WTC11 (cell line): ENCODE measurements at regions not wholly inside any gene's neighbourhood (a gene's known extent, or its start where the extent isn't known, plus 50 kb on each side); places are given as distances from the start of the nearest gene placed in this dataset.
A peak's percentile ranks its signal among the peaks of the same experiment; 100 is the strongest.

ENCODE experiments used
- ATAC-seq: fragments of 200-7000 bp; cut with Tn5 transposase; 2 replicates; pipeline ENCODE4 v1.10.0; 2021; ENCODE audit warnings: mild to moderate bottlenecking, moderate library complexity
- CTCF ChIA-PET: fragments of 300-600 bp; sonication (Branson Sonifier 250); formaldehyde crosslinking; loops from one replicate; lab custom pipeline; 2021; ENCODE audit warnings: antibody characterized with exemption; lab: Charles Lee
- POLR2A ChIA-PET: fragments of 350-600 bp; sonication (Branson Sonifier 250); formaldehyde crosslinking; loops from one replicate; lab custom pipeline; 2021; ENCODE audit warnings: antibody characterized with exemption; lab: Charles Lee
- DNase-seq: peaks from one replicate; pipeline ENCODE4 v3.0.0; 2021; ENCODE audit warnings: low spot score
- H3K27ac Mint-ChIP-seq: 2 replicates; pipeline ENCODE4 v1.8.0; 2021; ENCODE audit warnings: mixed read lengths
- H3K27me3 Mint-ChIP-seq: 2 replicates; pipeline ENCODE4 v1.8.0; 2021; ENCODE audit warnings: low read depth, mild to moderate bottlenecking, moderate library complexity, mixed read lengths
- H3K36me3 Mint-ChIP-seq: 2 replicates; pipeline ENCODE4 v1.8.0; 2021; ENCODE audit warnings: mixed read lengths
- H3K4me1 Mint-ChIP-seq: 2 replicates; pipeline ENCODE4 v1.8.0; 2022; ENCODE audit warnings: mixed read lengths
- H3K4me3 Mint-ChIP-seq: 2 replicates; pipeline ENCODE4 v1.8.0; 2021; ENCODE audit warnings: mild to moderate bottlenecking, moderate library complexity, mixed read lengths
- H3K9me3 Mint-ChIP-seq: 2 replicates; pipeline ENCODE4 v1.8.0; 2021; ENCODE audit warnings: mixed read lengths
- ATF6 ChIP-seq: sonication (generic); formaldehyde crosslinking; IDR thresholded peaks from 2 replicates; pipeline ENCODE4 v1.8.1; 2023; ENCODE audit warnings: mild to moderate bottlenecking, missing genetic modification reagents
- CBFB ChIP-seq: sonication (generic); formaldehyde crosslinking; IDR thresholded peaks from 2 replicates; pipeline ENCODE4 v1.8.1; 2022; ENCODE audit warnings: mild to moderate bottlenecking, low read depth, missing genetic modification reagents
- E2F1 ChIP-seq: sonication (generic); formaldehyde crosslinking; IDR thresholded peaks from 2 replicates; pipeline ENCODE4 v1.8.0; 2022; ENCODE audit warnings: mild to moderate bottlenecking, missing genetic modification reagents
- EMX1 ChIP-seq: fragments of 250-450 bp; sonication (Bioruptor Pico); IDR thresholded peaks from 2 replicates; pipeline ENCODE4 v1.8.0; 2021; ENCODE audit warnings: mild to moderate bottlenecking
- ESRRA ChIP-seq: sonication (generic); formaldehyde crosslinking; IDR thresholded peaks from 2 replicates; pipeline ENCODE4 v1.8.1; 2022; ENCODE audit warnings: mild to moderate bottlenecking, missing genetic modification reagents, borderline replicate concordance
- HMGA2 ChIP-seq: fragments of 250-450 bp; sonication (Bioruptor Pico); IDR thresholded peaks from 2 replicates; pipeline ENCODE4 v1.4.0; 2021; ENCODE audit warnings: mild to moderate bottlenecking, moderate library complexity
- JUN ChIP-seq: sonication (generic); formaldehyde crosslinking; IDR thresholded peaks from 2 replicates; pipeline ENCODE4 v1.8.0; 2023; ENCODE audit warnings: mild to moderate bottlenecking, missing genetic modification reagents
- OVOL2 ChIP-seq: fragments of 250-450 bp; sonication (Bioruptor Pico); IDR thresholded peaks from 2 replicates; pipeline ENCODE4 v1.9.0; 2021; ENCODE audit warnings: mild to moderate bottlenecking, borderline replicate concordance
- TP53 ChIP-seq: sonication (generic); formaldehyde crosslinking; IDR thresholded peaks from 2 replicates; pipeline ENCODE4 v1.8.1; 2023; ENCODE audit warnings: mild to moderate bottlenecking, missing genetic modification reagents
- USF2 ChIP-seq: sonication (generic); formaldehyde crosslinking; IDR thresholded peaks from 2 replicates; pipeline ENCODE4 v1.8.1; 2023; ENCODE audit warnings: mild to moderate bottlenecking, missing genetic modification reagents, moderate library complexity
- ZNF121 ChIP-seq: sonication (generic); formaldehyde crosslinking; IDR thresholded peaks from 2 replicates; pipeline ENCODE4 v1.8.0; 2023; ENCODE audit warnings: missing genetic modification reagents
- ZNF138 ChIP-seq: sonication (generic); formaldehyde crosslinking; conservative IDR thresholded peaks from 2 replicates; pipeline ENCODE4 v1.8.1; 2022; ENCODE audit warnings: mild to moderate bottlenecking, moderate library complexity, missing genetic modification reagents
- ZNF263 ChIP-seq: sonication (generic); formaldehyde crosslinking; IDR thresholded peaks from 2 replicates; pipeline ENCODE4 v1.8.1; 2022; ENCODE audit warnings: low read depth, mild to moderate bottlenecking, moderate library complexity, missing genetic modification reagents
- ZNF416 ChIP-seq: fragments of 250-450 bp; sonication (Bioruptor Pico); IDR thresholded peaks from 2 replicates; pipeline ENCODE4 v1.9.0; 2021; ENCODE audit warnings: mild to moderate bottlenecking, inconsistent platforms
- ZNF423 ChIP-seq: fragments of 250-450 bp; sonication (Bioruptor Pico); IDR thresholded peaks from 2 replicates; pipeline ENCODE4 v2.1.2; 2022; ENCODE audit warnings: mild to moderate bottlenecking, moderate library complexity
- ZNF671 ChIP-seq: fragments of 250-450 bp; sonication (Bioruptor Pico); IDR thresholded peaks from 2 replicates; pipeline ENCODE4 v1.8.0; 2021; ENCODE audit warnings: mild to moderate bottlenecking

- Mint-ChIP-seq H3K36me3 (no peaks in the 10 kb centered on the region), H3K27ac (no peak overlapping the region), H3K9me3 (no peaks in the 10 kb centered on the region), H3K4me1 (no peaks in the 10 kb centered on the region), H3K27me3 (no peaks in the 10 kb centered on the region), H3K4me3 (no peak overlapping the region)
- TF ChIP-seq ATF6 = no peak
- no peak for TF ChIP-seq ZNF416
- TF ChIP-seq OVOL2 = no peak
- POLR2A ChIA-PET = interaction anchor here (0.6 kb wide), 1 partner anchor 142 kb away, joined by 3 read pairs; no protein-coding TSS in a partner anchor
- no peak for DNase-seq
- ATAC-seq = no peak
- CTCF ChIA-PET = interaction anchor here (1.1 kb wide), 1 partner anchor 12 kb away, joined by 4 read pairs; no protein-coding TSS in a partner anchor
Observed at GRCh38 chr16:55047331-55047730, 116.7 kb downstream of the IRX5 start.

GRCh38 chr16:55047903-55048497 is 117.3 kb downstream of the IRX5 start:
- H3K27me3 Mint-ChIP-seq = no peaks in the 10 kb centered on the region
- TF ChIP-seq ESRRA (CRISPR knock-in tag) (no peak), ZNF671 (CRISPR knock-in tag) (no peak), EMX1 (no peak), ZNF121 (CRISPR knock-in tag) (no peak), USF2 (no peak), CBFB (no peak), TP53 (CRISPR knock-in tag) (no peak), HMGA2 (CRISPR knock-in tag) (no peak), ZNF138 (CRISPR knock-in tag) (no peak), JUN (CRISPR knock-in tag) (no peak), ZNF263 (CRISPR knock-in tag) (no peak)
- TF ChIP-seq, all 79 proteins: peak for 0
- Mint-ChIP-seq H3K4me1 (no peaks in the 10 kb centered on the region), H3K4me3 (no peak overlapping the region), H3K36me3 (no peaks in the 10 kb centered on the region), H3K9me3 (no peaks in the 10 kb centered on the region), H3K27ac (no peak overlapping the region)
- CTCF ChIA-PET = interaction anchor here (0.6 to 1.7 kb wide), 8 partner anchors 8 to 276 kb away, joined by 3 to 9 read pairs (median 4); partner anchors contain the start of gene IRX6
- POLR2A ChIA-PET = interaction anchor here (0.6 kb wide), 1 partner anchor 141 kb away, joined by 3 read pairs; no protein-coding TSS in a partner anchor
- ATAC-seq (no peak), DNase-seq (no peak)

- Mint-ChIP-seq H3K36me3 (no peaks in the 10 kb centered on the region), H3K9me3 (no peaks in the 10 kb centered on the region), H3K4me3 (no peak overlapping the region), H3K27me3 (no peaks in the 10 kb centered on the region), H3K4me1 (no peaks in the 10 kb centered on the region), H3K27ac (no peak overlapping the region)
- DNase-seq = no peak
- POLR2A ChIA-PET = no interaction called here
- CTCF ChIA-PET = interaction anchor here (0.6 to 1.7 kb wide), 7 partner anchors 9 to 275 kb away, joined by 3 to 9 read pairs (median 3); partner anchors contain the start of gene IRX6
- peak; percentile 68 for ATAC-seq
- no peak for TF ChIP-seq OVOL2
- TF ChIP-seq E2F1 (CRISPR knock-in tag) = no peak
- no peak for TF ChIP-seq CBFB
- no peak for TF ChIP-seq ESRRA (CRISPR knock-in tag)
- TF ChIP-seq ZNF423 (CRISPR knock-in tag) = no peak
Observed at GRCh38 chr16:55048745-55049144, 118.1 kb downstream of the IRX5 start.
